ENCODE measurements at regions not wholly inside any gene's neighbourhood (a gene's known extent, or its start where the extent isn't known, plus 50 kb on each side); places are given as distances from the start of the nearest gene placed in this dataset.
"Not testable (repeated sequence)": the region's sequence is repeated elsewhere in the genome, so short reads cannot be mapped to it uniquely, and the experiment has no call there.

- Mint-ChIP-seq H3K4me3 (no peak overlapping the region), H3K4me1 (no peaks in the 10 kb centered on the region), H3K27me3 (ENCODE audit: low read depth in 2 of 2) (peaks cover 3 to 6% of the 10 kb centered on the region in 2 donors), H3K9me3 (no peaks in the 10 kb centered on the region), H3K27ac (no peak overlapping the region), H3K36me3 (no peaks in the 10 kb centered on the region)
- no peaks in the 10 kb centered on the region for H3K9me3 ChIP-seq (ENCODE audit: control insufficient read depth, insufficient read depth, low read length)
- no peaks in the 10 kb centered on the region for H3K36me3 ChIP-seq (ENCODE audit: control insufficient read depth, insufficient read depth, low read length)
- WGBS (ENCODE audit: insufficient coverage): 81% methylated on average over 2 of the region's 2 CpGs
- no peaks in the 10 kb centered on the region for H3K27me3 ChIP-seq (ENCODE audit: control insufficient read depth, insufficient read depth, low read length)
- no peak overlapping the region for H3K27ac ChIP-seq (ENCODE audit: low read length)
- intact Hi-C loops (cut with micrococcal nuclease): no loop called here
- H3K4me1 ChIP-seq (ENCODE audit: control insufficient read depth, insufficient read depth, low read length): no peaks in the 10 kb centered on the region
- no peak overlapping the region for H3K4me3 ChIP-seq (ENCODE audit: low read length)
- DNase-seq: no peak
- ATAC-seq: no peak
- TF ChIP-seq CTCF (IDR thresholded peaks at IDR 0.05): no peak
Measured at GRCh38 chr6:14520536-14520935, 403.0 kb downstream of the CD83 start.

GRCh38 chr6:14521141-14521540 is 403.6 kb downstream of the CD83 start:
- no peaks in the 10 kb centered on the region for H3K4me1 Mint-ChIP-seq
- intact Hi-C loops (cut with micrococcal nuclease): no loop called here
- Histone ChIP-seq H3K27me3 (ENCODE audit: control insufficient read depth, insufficient read depth, low read length) (no peaks in the 10 kb centered on the region), H3K27ac (ENCODE audit: low read length) (no peak overlapping the region), H3K9me3 (ENCODE audit: control insufficient read depth, insufficient read depth, low read length) (no peaks in the 10 kb centered on the region), H3K4me3 (ENCODE audit: low read length) (no peak overlapping the region), H3K4me1 (ENCODE audit: control insufficient read depth, insufficient read depth, low read length) (no peaks in the 10 kb centered on the region), H3K36me3 (ENCODE audit: control insufficient read depth, insufficient read depth, low read length) (no peaks in the 10 kb centered on the region)
- WGBS (ENCODE audit: insufficient coverage): 95% methylated on average over 5 of the region's 5 CpGs
- H3K9me3 Mint-ChIP-seq: no peaks in the 10 kb centered on the region
- peaks cover 3 to 6% of the 10 kb centered on the region in 2 donors for H3K27me3 Mint-ChIP-seq (ENCODE audit: low read depth in 2 of 2)
- H3K36me3 Mint-ChIP-seq: no peaks in the 10 kb centered on the region
- TF ChIP-seq CTCF (IDR thresholded peaks at IDR 0.05): no peak
- no peak overlapping the region for H3K4me3 Mint-ChIP-seq
- no peak overlapping the region for H3K27ac Mint-ChIP-seq
- ATAC-seq (no peak), DNase-seq (no peak)

- H3K27me3 ChIP-seq (ENCODE audit: control insufficient read depth, insufficient read depth, low read length); H3K9me3 Mint-ChIP-seq; H3K27ac ChIP-seq (ENCODE audit: low read length); H3K4me3 Mint-ChIP-seq; H3K27me3 Mint-ChIP-seq (ENCODE audit: low read depth in 2 of 2); H3K4me3 ChIP-seq (ENCODE audit: low read length); intact Hi-C loops (cut with micrococcal nuclease); H3K36me3 ChIP-seq (ENCODE audit: control insufficient read depth, insufficient read depth, low read length); ATAC-seq; H3K4me1 Mint-ChIP-seq; DNase-seq; H3K9me3 ChIP-seq (ENCODE audit: control insufficient read depth, insufficient read depth, low read length); H3K27ac Mint-ChIP-seq; H3K36me3 Mint-ChIP-seq; H3K4me1 ChIP-seq (ENCODE audit: control insufficient read depth, insufficient read depth, low read length): not testable (repeated sequence)
- 98% methylated on average over 11 of the region's 11 CpGs for WGBS (ENCODE audit: insufficient coverage)
Measured at GRCh38 chr6:14521861-14522260, 404.3 kb downstream of the CD83 start.

GRCh38 chr6:14524319-14524718 is 406.7 kb downstream of the CD83 start:
- ATAC-seq (no peak), DNase-seq (no peak)
- intact Hi-C loops (cut with micrococcal nuclease): no loop called here
- Histone ChIP-seq H3K36me3 (ENCODE audit: control insufficient read depth, insufficient read depth, low read length) (no peaks in the 10 kb centered on the region), H3K27me3 (ENCODE audit: control insufficient read depth, insufficient read depth, low read length) (no peaks in the 10 kb centered on the region), H3K27ac (ENCODE audit: low read length) (no peak overlapping the region), H3K9me3 (ENCODE audit: control insufficient read depth, insufficient read depth, low read length) (no peaks in the 10 kb centered on the region), H3K4me1 (ENCODE audit: control insufficient read depth, insufficient read depth, low read length) (no peaks in the 10 kb centered on the region), H3K4me3 (ENCODE audit: low read length) (no peak overlapping the region)
- peaks cover 0 to 3% of the 10 kb centered on the region in 2 donors for H3K4me1 Mint-ChIP-seq
- H3K27me3 Mint-ChIP-seq (ENCODE audit: low read depth in 2 of 2): no peaks in the 10 kb centered on the region
- H3K9me3 Mint-ChIP-seq: peaks cover 5 to 6% of the 10 kb centered on the region in 2 donors
- H3K36me3 Mint-ChIP-seq: peaks cover 12% of the 10 kb centered on the region
- H3K27ac Mint-ChIP-seq: no peak overlapping the region
- TF ChIP-seq CTCF (IDR thresholded peaks at IDR 0.05): no peak
- WGBS (ENCODE audit: insufficient coverage): 75% methylated on average over 3 of the region's 3 CpGs
- H3K4me3 Mint-ChIP-seq: no peak overlapping the region
